H7 (cell line): ENCODE measurements at regions not wholly inside any gene's neighbourhood (a gene's known extent, or its start where the extent isn't known, plus 50 kb on each side); places are given as distances from the start of the nearest gene placed in this dataset.

Source experiments
- DNase-seq: peaks from one replicate; pipeline ENCODE4 v3.0.0; 2012
- H3K27me3 ChIP-seq: 2 replicates; pipeline ENCODE4 v1.6.0; 2011; ENCODE audit warnings: mild to moderate bottlenecking, low read length; ENCODE audit not compliant: control insufficient read depth, insufficient read depth
- H3K36me3 ChIP-seq: replicated peaks from 2 replicates; pipeline ENCODE4 v1.5.1; 2011; ENCODE audit warnings: low read length; ENCODE audit not compliant: control insufficient read depth, insufficient read depth
- H3K4me3 ChIP-seq: 2 replicates; pipeline ENCODE4 v1.5.1; 2011; ENCODE audit warnings: low read depth, mild to moderate bottlenecking, control low read depth, low read length, moderate library complexity; ENCODE audit not compliant: insufficient read depth

DNA sequence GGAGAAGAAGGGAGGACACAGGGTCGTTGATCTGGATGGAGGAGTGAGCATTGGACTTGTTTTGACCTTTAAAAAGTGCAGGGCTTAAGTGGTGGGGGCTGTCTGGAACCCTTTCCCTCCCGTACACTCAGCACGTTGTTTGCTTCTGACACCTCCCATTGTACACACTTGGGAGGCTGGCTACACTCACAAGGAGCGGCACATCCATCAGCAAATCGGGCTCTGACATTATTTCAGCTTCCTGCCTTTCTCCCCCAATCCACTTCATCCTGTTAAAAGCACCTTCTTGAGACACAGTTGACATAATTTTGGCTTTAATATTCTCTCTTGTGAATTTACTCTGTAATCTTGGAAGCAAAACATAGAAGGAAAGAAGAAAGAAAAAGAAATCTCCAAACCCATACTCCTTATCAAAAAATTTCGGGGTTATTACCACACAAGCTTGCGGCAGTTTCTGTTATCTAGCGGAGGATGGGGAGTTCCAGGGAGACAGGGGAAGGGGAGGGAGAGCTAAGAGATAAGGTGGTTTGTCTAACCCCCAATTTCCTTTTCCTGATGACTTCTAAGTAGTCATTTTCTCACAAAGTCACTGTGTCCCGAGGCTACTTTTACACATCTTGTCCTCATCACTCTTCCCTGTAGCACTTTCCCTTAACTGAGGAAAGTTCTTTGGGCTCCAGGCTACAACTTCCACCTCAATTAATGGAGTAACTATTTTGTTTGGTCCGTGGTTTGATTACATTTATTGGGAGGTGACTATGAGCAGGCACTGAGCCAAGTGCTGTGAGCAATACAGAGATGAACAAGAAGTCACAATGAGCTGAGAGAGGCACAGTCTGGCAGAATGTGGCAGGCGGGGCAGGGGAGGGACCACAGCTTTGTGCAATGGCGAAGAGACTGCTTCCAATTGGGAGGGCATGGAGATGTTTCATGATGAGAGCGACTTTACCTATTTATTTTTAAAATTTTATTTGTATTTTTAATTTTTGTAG is 240.1 kb upstream of the MEX3C start:
- H3K36me3 ChIP-seq: no peaks in the 10 kb centered on the region

DNA sequence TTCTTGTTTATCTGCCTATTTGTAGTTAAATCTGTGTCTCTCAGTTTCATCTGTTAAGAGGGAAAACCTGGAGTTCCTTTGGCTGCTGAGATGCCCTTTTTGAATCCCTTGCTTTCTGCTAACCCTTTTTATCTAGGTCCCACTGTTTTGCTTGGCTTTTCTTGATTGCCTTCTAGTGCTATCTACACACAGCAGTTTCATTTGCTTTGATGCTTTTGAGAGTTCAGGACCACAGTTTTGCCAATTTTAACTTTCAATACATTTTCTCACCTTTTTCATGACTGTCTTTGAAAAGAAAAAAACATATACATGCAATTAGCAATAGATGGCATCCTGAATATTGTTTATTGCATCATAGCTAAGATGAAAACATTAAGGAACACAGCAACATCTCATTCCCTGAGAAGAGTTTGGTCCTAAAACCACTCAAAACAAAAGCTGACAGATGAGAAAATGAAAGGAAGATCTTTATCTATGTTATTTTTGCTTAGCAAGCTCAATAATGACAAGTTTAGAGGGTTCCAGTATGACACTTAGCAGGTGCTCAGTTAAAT is 241.4 kb upstream of the MEX3C start:
- no peak for DNase-seq
- Histone ChIP-seq H3K36me3 (no peaks in the 10 kb centered on the region), H3K4me3 (no peak overlapping the region), H3K27me3 (no peaks in the 10 kb centered on the region)

More for the DNA sequence above, 240.1 kb upstream of the MEX3C start:
- no peak for DNase-seq
- no peaks in the 10 kb centered on the region for H3K27me3 ChIP-seq
- no peak overlapping the region for H3K4me3 ChIP-seq

DNA sequence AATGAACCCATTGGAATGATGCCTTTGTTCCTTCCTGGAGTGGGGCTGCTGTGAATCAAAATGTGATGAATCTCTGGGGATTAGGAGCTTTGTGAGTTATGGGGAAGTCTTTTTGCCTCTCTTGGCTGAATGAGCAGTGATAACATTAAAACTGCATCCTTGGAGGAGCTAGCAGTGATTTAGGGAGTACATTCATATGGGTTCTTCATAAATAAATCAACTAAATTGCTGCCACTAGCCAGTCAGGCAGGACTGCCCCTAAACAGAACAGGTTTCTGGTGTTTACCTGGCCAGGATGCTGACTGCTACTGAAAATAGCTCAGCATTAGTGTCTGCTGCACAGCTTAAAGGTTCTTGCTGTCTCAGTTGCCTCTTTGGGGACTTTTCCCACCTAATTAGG is 244.5 kb upstream of the MEX3C start:
- Histone ChIP-seq H3K4me3 (no peak overlapping the region), H3K27me3 (no peaks in the 10 kb centered on the region), H3K36me3 (no peaks in the 10 kb centered on the region)
- DNase-seq: no peak

DNA sequence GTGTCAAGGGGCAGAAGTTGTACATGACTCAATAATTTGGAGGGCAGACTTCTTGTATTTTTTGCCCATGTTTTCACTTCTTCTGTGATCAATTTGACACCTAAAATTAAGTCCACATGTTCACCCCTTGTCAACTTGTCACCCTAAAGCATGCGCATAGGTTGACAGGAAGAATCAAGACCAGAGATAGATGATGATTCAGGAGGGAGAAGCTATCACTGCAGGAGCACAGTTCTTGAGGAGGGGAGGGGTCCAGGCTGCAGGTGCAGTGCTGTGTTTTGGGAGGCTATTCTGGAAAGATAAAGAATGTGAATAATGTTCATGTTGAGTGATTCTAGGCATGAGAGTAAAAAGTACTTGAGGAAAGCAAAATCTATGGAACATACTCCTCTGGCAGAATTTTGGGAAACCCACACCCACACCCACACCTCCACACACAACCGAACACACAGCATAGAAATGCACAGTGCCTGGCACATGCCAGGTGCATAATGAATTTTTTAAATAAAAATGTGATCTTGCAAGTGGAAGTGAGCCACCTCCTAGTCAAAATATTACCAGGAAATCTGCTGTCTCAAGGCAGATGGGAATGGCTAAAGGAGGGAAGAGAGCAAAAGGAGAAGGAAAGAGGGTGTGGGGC is 249.2 kb upstream of the MEX3C start:
- no peak for DNase-seq

DNA sequence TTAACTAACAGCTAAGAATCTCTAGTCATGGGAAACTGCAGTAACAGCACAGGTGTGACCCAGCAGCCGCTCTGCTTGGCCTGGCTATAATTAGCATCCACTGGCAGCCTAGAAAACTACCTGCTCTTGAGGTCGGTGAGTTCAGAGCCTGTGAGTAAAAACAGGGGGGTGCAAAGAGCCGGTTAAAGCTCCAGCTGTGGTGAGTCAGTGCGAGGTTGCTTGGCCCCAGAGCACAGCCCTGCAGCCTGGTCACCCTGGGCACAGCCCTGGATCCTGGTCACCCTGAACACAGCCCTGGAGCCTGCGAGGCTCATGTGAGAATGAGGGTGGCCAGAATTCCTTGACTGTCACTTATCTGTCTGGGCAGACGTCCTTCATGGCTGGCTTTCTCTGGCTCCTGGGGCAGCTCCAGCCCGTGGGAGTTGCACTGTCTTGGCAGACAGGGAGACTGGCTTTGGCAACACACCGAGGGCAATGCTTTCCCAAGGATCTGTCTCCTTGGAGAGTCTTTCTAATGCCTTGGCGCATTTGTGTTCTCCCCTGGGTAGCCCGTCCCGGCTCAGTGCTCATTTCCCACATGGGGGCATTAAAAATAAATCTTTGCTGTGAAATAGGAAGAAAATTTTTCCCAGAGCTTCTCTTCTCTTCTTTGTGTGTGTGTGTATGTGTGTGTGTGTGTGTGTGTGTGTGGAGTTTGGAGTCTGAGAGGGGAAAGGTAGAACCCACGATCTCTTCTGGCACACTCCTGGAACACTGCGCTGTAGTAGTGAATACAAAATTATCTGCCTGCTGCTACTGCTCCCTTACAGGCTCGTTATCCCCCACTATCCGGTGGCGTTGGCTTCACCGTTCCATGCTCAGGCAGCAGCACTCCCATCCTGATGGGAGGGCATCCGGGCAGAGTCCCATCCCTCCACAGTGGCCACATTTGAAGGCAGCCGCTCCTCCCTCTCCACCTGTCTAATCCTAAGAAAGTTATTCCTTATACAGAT is 250.2 kb upstream of the MEX3C start:
- no peaks in the 10 kb centered on the region for H3K36me3 ChIP-seq
- H3K27me3 ChIP-seq: no peaks in the 10 kb centered on the region
- H3K4me3 ChIP-seq: no peak overlapping the region
- DNase-seq: no peak

More for the DNA sequence above, 249.2 kb upstream of the MEX3C start:
- Histone ChIP-seq H3K4me3 (no peak overlapping the region), H3K27me3 (no peaks in the 10 kb centered on the region), H3K36me3 (no peaks in the 10 kb centered on the region)

DNA sequence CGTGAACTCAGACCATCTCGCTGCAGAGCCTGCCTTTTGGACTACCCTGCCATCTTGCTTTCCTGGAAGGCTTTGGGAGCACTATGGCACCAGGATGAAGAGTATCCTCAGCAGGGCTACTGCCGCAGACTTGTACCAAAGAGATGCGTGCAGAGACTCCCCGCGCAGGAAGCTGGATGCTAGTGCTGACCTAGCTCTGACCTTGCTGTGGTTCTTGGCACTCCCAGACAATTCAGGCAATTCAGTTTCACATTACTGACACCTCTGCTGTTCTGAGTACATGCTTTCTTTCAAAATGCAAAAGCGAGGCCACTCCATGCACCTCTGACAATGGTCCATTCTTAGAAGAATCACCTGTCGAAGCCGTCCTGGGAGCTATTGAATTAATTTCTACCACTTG is 251.5 kb upstream of the MEX3C start:
- no peaks in the 10 kb centered on the region for H3K27me3 ChIP-seq
- no peak for DNase-seq
- H3K36me3 ChIP-seq: no peaks in the 10 kb centered on the region
- no peak overlapping the region for H3K4me3 ChIP-seq

DNA sequence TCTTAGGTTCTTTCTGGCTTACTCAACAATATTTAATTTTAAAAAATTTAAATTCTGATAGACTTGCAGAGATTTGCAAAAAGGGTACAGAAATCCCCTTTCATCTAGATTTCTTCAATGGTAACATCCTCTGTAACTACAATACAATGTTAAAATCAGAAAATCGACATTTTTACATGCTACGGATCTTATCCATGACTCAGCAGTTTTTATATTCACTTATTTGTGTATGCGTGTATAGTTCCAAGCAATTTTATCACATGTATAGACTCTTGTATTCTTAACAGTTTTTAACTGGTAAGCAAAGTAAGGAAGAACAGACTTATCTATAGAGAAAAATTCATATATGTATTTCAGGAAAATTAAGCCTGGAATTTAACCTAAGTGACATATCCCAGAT is 256.1 kb upstream of the MEX3C start:
- no peak for DNase-seq
- Histone ChIP-seq H3K27me3 (no peaks in the 10 kb centered on the region), H3K4me3 (no peak overlapping the region), H3K36me3 (no peaks in the 10 kb centered on the region)

DNA sequence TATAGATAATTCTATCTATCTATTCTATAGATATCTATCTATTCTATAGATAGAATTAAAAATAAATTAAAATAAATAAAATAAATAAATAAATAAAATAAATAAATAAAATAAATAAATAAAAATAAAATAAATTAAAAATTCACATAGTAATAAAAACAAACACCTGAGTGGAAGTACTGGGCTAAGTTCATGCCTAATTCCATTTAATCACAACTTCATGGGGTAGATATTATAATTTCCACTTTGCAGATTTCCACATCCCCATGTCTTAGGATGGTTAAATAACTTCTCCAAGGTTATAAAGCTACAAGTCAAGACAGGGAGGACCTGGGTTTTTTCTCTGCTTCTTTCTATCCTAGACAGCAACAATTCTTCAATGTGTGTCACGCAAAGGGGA is 261.4 kb upstream of the MEX3C start:
- H3K4me3 ChIP-seq: no peak overlapping the region
- DNase-seq: no peak
- no peaks in the 10 kb centered on the region for H3K27me3 ChIP-seq
- H3K36me3 ChIP-seq: no peaks in the 10 kb centered on the region

DNA sequence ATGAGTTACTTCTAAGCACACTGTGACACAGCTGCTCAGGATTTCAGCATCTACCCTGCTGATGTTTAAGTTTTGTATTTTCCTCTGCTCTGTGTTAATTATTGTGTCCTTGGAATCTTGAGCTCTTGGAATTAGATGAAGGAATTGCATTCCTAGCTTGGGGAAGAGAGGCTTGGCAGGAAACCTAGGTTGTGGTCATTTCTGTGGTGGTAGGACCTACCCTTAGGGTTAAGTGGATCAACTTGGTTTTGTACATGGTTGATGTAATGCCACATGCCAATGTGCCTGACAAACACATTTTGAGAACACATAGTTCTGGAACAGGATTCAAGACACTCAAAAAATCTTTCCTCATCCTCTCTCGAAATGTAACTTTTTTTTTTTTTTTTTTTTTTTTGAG is 264.5 kb upstream of the MEX3C start:
- DNase-seq: no peak
- H3K4me3 ChIP-seq: no peak overlapping the region
- no peaks in the 10 kb centered on the region for H3K36me3 ChIP-seq
- no peaks in the 10 kb centered on the region for H3K27me3 ChIP-seq

DNA sequence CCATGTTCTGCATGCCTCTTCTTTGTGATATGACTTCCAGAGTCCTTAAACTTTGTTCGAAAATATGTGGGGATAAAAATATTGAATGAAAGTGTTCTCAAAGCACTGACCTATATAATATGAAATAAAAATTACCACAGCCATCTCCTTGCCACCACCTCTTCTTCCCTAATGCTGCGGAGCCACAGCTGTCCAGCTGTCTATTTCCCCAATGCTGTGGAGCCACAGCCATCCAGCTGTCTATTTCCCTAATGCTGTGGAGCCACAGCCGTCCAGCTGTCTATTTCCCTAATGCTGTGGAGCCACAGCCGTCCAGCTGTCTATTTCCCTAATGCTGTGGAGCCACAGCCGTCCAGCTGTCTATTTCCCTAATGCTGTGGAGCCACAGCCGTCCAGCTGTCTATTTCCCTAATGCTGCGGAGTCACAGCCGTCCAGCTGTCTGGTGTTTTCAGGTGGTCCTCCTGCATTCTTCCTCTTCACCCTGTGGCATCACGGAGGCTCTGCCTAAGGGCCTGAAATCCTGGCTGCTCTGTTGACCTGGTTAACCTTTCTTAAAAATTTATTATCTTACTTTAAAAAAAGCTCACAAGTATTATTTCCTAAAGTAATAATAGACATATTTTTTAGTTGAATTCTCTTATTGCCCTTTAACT is 266.1 kb upstream of the MEX3C start:
- H3K4me3 ChIP-seq: no peak overlapping the region
- DNase-seq: no peak
- no peaks in the 10 kb centered on the region for H3K27me3 ChIP-seq
- H3K36me3 ChIP-seq: no peaks in the 10 kb centered on the region

DNA sequence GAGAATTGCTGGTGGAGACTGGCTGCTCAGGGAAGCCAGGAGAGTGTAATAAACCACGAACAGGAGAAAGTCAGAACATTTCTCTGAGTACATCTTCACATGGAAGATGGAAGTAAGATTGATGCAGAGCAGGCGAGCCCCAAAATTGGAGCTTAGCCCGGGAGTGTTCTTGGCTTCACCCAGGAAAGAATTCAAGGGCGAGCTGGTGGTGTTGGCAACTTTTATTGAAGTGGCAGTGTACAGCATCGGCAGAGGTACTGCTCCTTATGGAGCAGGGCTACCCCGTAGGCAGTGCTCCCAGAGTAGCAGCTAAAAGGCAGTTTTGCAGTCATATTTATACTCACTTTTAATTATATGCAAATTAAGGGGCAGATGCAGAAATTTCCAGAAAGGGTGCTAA is 281.4 kb upstream of the MEX3C start:
- no peak for DNase-seq
- Histone ChIP-seq H3K4me3 (no peak overlapping the region), H3K27me3 (no peaks in the 10 kb centered on the region), H3K36me3 (no peaks in the 10 kb centered on the region)

DNA sequence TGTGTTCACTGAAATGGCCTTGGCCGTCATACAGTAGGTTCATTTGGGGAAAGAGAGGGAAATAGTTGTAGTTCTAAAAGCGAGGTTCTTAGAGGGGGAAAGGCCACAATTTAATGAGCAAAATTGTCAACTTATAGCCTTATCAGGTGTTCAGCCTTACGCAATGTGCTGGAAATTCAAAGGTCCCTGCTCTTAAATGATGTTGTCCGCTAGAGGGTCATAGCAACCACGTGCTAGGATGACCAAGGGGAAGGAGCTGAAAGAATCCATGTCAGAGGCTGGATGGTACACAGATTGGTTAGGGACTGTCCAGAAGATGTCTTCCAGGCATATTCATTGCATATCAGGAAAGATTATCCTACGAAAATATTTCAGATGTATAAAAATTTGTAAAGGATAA is 282.3 kb upstream of the MEX3C start:
- H3K4me3 ChIP-seq: no peak overlapping the region

DNA sequence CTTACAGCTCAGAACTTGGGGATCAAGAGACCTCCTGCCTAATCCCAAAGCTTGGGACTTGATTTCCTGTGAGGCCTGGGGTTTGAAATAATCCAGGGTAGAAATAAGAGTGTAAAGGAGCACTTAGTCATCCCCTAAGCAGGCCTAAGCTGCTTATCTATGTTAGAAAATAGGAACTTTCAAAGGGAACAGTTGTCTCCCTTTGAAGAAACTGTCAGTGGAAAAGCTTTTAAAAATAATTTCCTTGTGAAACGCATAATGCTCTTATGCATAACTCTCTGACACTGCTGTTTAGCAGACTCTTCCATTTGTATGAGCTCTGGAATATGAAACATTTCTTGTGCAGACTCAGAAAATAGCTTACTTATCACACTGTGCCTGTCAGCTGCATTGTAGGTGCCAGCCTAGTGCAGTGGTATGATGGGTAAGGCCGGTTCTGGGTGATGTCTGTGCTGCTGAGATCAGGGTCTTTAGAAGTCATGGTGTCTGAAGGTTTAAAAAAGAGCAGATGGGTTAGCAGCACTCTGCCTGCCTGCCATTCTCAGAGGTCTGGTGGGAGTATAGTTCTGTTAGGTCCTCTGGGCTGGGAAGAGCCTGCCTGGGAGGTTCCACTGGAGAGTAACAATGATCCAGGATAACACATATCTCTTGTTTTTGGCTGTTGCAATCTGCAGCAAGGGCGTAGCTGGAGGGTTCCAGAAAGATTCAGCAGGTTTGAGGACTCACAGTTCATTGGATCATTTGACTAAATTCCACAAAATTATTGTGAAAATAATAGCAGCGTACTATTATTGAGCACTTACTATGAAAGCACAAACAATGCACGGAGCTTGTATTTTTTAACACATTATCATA is 283.2 kb upstream of the MEX3C start:
- H3K4me3 ChIP-seq: no peak overlapping the region
- no peak for DNase-seq
- H3K36me3 ChIP-seq: no peaks in the 10 kb centered on the region
- no peaks in the 10 kb centered on the region for H3K27me3 ChIP-seq

More for the DNA sequence above, 282.3 kb upstream of the MEX3C start:
- no peaks in the 10 kb centered on the region for H3K27me3 ChIP-seq
- no peak for DNase-seq
- no peaks in the 10 kb centered on the region for H3K36me3 ChIP-seq
